ENCODE measurements at regions not wholly inside any gene's neighbourhood (a gene's known extent, or its start where the extent isn't known, plus 50 kb on each side); places are given as distances from the start of the nearest gene placed in this dataset.
A peak's percentile ranks its signal among the peaks of the same experiment; 100 is the strongest.

DNA sequence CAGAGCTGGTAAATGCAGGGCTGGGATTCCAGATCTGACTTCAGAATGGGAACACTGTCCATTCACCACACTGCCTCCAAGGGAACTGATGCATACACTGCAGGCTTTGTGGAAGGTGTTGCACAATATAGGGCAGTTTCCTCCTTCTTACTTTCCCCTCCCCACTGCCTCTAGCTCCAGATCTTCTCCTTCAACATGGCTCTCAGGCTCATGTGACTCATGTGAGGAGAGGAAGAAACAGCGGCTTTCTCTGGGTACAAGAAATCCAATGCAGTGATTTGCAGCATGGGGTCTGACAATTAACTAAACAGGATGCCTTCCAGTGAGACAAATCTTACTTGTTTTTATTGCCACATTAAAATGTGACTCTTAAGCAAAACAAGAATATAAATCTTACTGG lies 447.6 kb upstream of the CCDC196 start:
- TF ChIP-seq POLR2AphosphoS5 (IDR thresholded peaks at IDR 0.05; ENCODE audit: low read depth) (no peak), EZH2 (IDR thresholded peaks at IDR 0.05; ENCODE audit: low read depth, unreplicated experiment) (no peak), EZH2phosphoT487 (IDR thresholded peaks at IDR 0.05; ENCODE audit: unreplicated experiment) (no peak), ZNF462 (CRISPR knock-in tag; IDR thresholded peaks at IDR 0.05) (no peak), CREB1 (CRISPR knock-in tag; IDR thresholded peaks at IDR 0.05; ENCODE audit: low read depth) (no peak), ZNF331 (CRISPR knock-in tag; IDR thresholded peaks at IDR 0.05; ENCODE audit: low read depth) (no peak), ZNF114 (CRISPR knock-in tag; IDR thresholded peaks at IDR 0.05) (no peak), REST (IDR thresholded peaks at IDR 0.05; ENCODE audit: unreplicated experiment) (no peak), NANOG (IDR thresholded peaks at IDR 0.05; ENCODE audit: borderline replicate concordance) (no peak), JUNB (IDR thresholded peaks at IDR 0.05; ENCODE audit: unreplicated experiment) (no peak), STAT1 (IDR thresholded peaks at IDR 0.05; ENCODE audit: unreplicated experiment) (no peak)
- TF ChIP-seq, protein P1, sequence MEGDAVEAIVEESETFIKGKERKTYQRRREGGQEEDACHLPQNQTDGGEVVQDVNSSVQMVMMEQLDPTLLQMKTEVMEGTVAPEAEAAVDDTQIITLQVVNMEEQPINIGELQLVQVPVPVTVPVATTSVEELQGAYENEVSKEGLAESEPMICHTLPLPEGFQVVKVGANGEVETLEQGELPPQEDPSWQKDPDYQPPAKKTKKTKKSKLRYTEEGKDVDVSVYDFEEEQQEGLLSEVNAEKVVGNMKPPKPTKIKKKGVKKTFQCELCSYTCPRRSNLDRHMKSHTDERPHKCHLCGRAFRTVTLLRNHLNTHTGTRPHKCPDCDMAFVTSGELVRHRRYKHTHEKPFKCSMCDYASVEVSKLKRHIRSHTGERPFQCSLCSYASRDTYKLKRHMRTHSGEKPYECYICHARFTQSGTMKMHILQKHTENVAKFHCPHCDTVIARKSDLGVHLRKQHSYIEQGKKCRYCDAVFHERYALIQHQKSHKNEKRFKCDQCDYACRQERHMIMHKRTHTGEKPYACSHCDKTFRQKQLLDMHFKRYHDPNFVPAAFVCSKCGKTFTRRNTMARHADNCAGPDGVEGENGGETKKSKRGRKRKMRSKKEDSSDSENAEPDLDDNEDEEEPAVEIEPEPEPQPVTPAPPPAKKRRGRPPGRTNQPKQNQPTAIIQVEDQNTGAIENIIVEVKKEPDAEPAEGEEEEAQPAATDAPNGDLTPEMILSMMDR (conservative IDR thresholded peaks at IDR 0.05; ENCODE audit: low read depth in 2 of 2) = 0 out of 4 replicates have a peak, but pooled peaks of 1 of the 2 experiments have one; percentile 7
- TF ChIP-seq, protein P2, sequence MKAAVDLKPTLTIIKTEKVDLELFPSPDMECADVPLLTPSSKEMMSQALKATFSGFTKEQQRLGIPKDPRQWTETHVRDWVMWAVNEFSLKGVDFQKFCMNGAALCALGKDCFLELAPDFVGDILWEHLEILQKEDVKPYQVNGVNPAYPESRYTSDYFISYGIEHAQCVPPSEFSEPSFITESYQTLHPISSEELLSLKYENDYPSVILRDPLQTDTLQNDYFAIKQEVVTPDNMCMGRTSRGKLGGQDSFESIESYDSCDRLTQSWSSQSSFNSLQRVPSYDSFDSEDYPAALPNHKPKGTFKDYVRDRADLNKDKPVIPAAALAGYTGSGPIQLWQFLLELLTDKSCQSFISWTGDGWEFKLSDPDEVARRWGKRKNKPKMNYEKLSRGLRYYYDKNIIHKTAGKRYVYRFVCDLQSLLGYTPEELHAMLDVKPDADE (IDR thresholded peaks at IDR 0.05) = no peak
